WTC11 (cell line): ENCODE measurements at regions not wholly inside any gene's neighbourhood (a gene's known extent, or its start where the extent isn't known, plus 50 kb on each side); places are given as distances from the start of the nearest gene placed in this dataset.

ENCODE experiments used
- ATAC-seq: fragments of 200-7000 bp; cut with Tn5 transposase; 2 replicates; pipeline ENCODE4 v1.10.0; 2021; ENCODE audit warnings: mild to moderate bottlenecking, moderate library complexity
- CTCF ChIA-PET: fragments of 300-600 bp; sonication (Branson Sonifier 250); formaldehyde crosslinking; loops from one replicate; lab custom pipeline; 2021; ENCODE audit warnings: antibody characterized with exemption; lab: Charles Lee
- POLR2A ChIA-PET: fragments of 350-600 bp; sonication (Branson Sonifier 250); formaldehyde crosslinking; loops from one replicate; lab custom pipeline; 2021; ENCODE audit warnings: antibody characterized with exemption; lab: Charles Lee
- DNase-seq: peaks from one replicate; pipeline ENCODE4 v3.0.0; 2021; ENCODE audit warnings: low spot score
- H3K27ac Mint-ChIP-seq: 2 replicates; pipeline ENCODE4 v1.8.0; 2021; ENCODE audit warnings: mixed read lengths
- H3K27me3 Mint-ChIP-seq: 2 replicates; pipeline ENCODE4 v1.8.0; 2021; ENCODE audit warnings: low read depth, mild to moderate bottlenecking, moderate library complexity, mixed read lengths
- H3K36me3 Mint-ChIP-seq: 2 replicates; pipeline ENCODE4 v1.8.0; 2021; ENCODE audit warnings: mixed read lengths
- H3K4me1 Mint-ChIP-seq: 2 replicates; pipeline ENCODE4 v1.8.0; 2022; ENCODE audit warnings: mixed read lengths
- H3K4me3 Mint-ChIP-seq: 2 replicates; pipeline ENCODE4 v1.8.0; 2021; ENCODE audit warnings: mild to moderate bottlenecking, moderate library complexity, mixed read lengths
- H3K9me3 Mint-ChIP-seq: 2 replicates; pipeline ENCODE4 v1.8.0; 2021; ENCODE audit warnings: mixed read lengths
- ATF2 ChIP-seq: sonication (generic); formaldehyde crosslinking; IDR thresholded peaks from 2 replicates; pipeline ENCODE4 v1.8.1; 2022; ENCODE audit warnings: low read depth, missing genetic modification reagents, borderline replicate concordance
- CREM ChIP-seq: sonication (generic); formaldehyde crosslinking; IDR thresholded peaks from 2 replicates; pipeline ENCODE4 v1.8.1; 2022; ENCODE audit warnings: mild to moderate bottlenecking, missing genetic modification reagents, moderate library complexity
- ELF4 ChIP-seq: sonication (generic); formaldehyde crosslinking; IDR thresholded peaks from 2 replicates; pipeline ENCODE4 v1.8.1; 2022; ENCODE audit warnings: low read depth, mild to moderate bottlenecking, moderate library complexity, missing genetic modification reagents
- EMX1 ChIP-seq: fragments of 250-450 bp; sonication (Bioruptor Pico); IDR thresholded peaks from 2 replicates; pipeline ENCODE4 v1.8.0; 2021; ENCODE audit warnings: mild to moderate bottlenecking
- ERG ChIP-seq: fragments of 250-450 bp; sonication (Bioruptor Pico); IDR thresholded peaks from 2 replicates; pipeline ENCODE4 v1.8.0; 2021; ENCODE audit warnings: mild to moderate bottlenecking
- FOXK1 ChIP-seq: sonication (generic); formaldehyde crosslinking; IDR thresholded peaks from 2 replicates; pipeline ENCODE4 v1.8.0; 2022; ENCODE audit warnings: mild to moderate bottlenecking, moderate library complexity, missing genetic modification reagents
- FOXP1 ChIP-seq: sonication (generic); formaldehyde crosslinking; IDR thresholded peaks from 2 replicates; pipeline ENCODE4 v1.8.0; 2022; ENCODE audit warnings: missing genetic modification reagents, mild to moderate bottlenecking, moderate library complexity, borderline replicate concordance
- KAT7 ChIP-seq: sonication (generic); formaldehyde crosslinking; IDR thresholded peaks from 2 replicates; pipeline ENCODE4 v1.8.1; 2023; ENCODE audit warnings: missing genetic modification reagents, mild to moderate bottlenecking, borderline replicate concordance
- NFE2L1 ChIP-seq: sonication (generic); formaldehyde crosslinking; IDR thresholded peaks from 2 replicates; pipeline ENCODE4 v1.8.1; 2023; ENCODE audit warnings: missing genetic modification reagents
- SMAD4 ChIP-seq: sonication (generic); formaldehyde crosslinking; IDR thresholded peaks from 2 replicates; pipeline ENCODE4 v1.8.0; 2022; ENCODE audit warnings: mild to moderate bottlenecking, missing genetic modification reagents
- SOX15 ChIP-seq: fragments of 250-450 bp; sonication (Bioruptor Pico); IDR thresholded peaks from 2 replicates; pipeline ENCODE4 v1.9.0; 2021; ENCODE audit warnings: mild to moderate bottlenecking
- SP1 ChIP-seq: sonication (generic); formaldehyde crosslinking; conservative IDR thresholded peaks from 2 replicates; pipeline ENCODE4 v1.8.1; 2022; ENCODE audit warnings: missing genetic modification reagents
- TEAD1 ChIP-seq: sonication (generic); formaldehyde crosslinking; IDR thresholded peaks from 2 replicates; pipeline ENCODE4 v1.8.0; 2022; ENCODE audit warnings: mild to moderate bottlenecking, missing genetic modification reagents
- TEAD4 ChIP-seq: sonication (generic); formaldehyde crosslinking; IDR thresholded peaks from 2 replicates; pipeline ENCODE4 v1.8.0; 2022; ENCODE audit warnings: mild to moderate bottlenecking, missing genetic modification reagents
- ZBTB21 ChIP-seq: sonication (generic); formaldehyde crosslinking; IDR thresholded peaks from 2 replicates; pipeline ENCODE4 v1.8.1; 2023; ENCODE audit warnings: mild to moderate bottlenecking, missing genetic modification reagents, borderline replicate concordance
- ZBTB43 ChIP-seq: sonication (generic); formaldehyde crosslinking; IDR thresholded peaks from 2 replicates; pipeline ENCODE4 v1.8.1; 2023; ENCODE audit warnings: mild to moderate bottlenecking, missing genetic modification reagents
- ZNF138 ChIP-seq: sonication (generic); formaldehyde crosslinking; conservative IDR thresholded peaks from 2 replicates; pipeline ENCODE4 v1.8.1; 2022; ENCODE audit warnings: mild to moderate bottlenecking, moderate library complexity, missing genetic modification reagents
- ZNF232 ChIP-seq: sonication (generic); formaldehyde crosslinking; IDR thresholded peaks from 2 replicates; pipeline ENCODE4 v1.8.0; 2022; ENCODE audit warnings: mild to moderate bottlenecking, missing genetic modification reagents
- ZNF317 ChIP-seq: sonication (generic); formaldehyde crosslinking; IDR thresholded peaks from 2 replicates; pipeline ENCODE4 v1.8.1; 2023; ENCODE audit warnings: low read depth, mild to moderate bottlenecking, moderate library complexity, missing genetic modification reagents, borderline replicate concordance
- ZNF423 ChIP-seq: fragments of 250-450 bp; sonication (Bioruptor Pico); IDR thresholded peaks from 2 replicates; pipeline ENCODE4 v2.1.2; 2022; ENCODE audit warnings: mild to moderate bottlenecking, moderate library complexity
- TF ChIP-seq, protein P1 (sequence below): sonication (generic); formaldehyde crosslinking; IDR thresholded peaks from 2 replicates; pipeline ENCODE4 v1.8.0; 2023; ENCODE audit warnings: missing genetic modification reagents, mild to moderate bottlenecking, borderline replicate concordance
- TF ChIP-seq, protein P2 (sequence below): fragments of 250-450 bp; sonication (Bioruptor Pico); IDR thresholded peaks from 2 replicates; pipeline ENCODE4 v2.1.2; 2022; ENCODE audit warnings: mild to moderate bottlenecking, moderate library complexity
- TF ChIP-seq, protein P3 (sequence below): sonication (generic); formaldehyde crosslinking; IDR thresholded peaks from 2 replicates; pipeline ENCODE4 v1.8.1; 2023; ENCODE audit warnings: mild to moderate bottlenecking, missing genetic modification reagents, borderline replicate concordance

GRCh38 chr1:209484429-209484828, 99.1 kb upstream of the CAMK1G start:
- Mint-ChIP-seq H3K4me3 (no peak overlapping the region), H3K4me1 (peaks cover 4% of the 10 kb centered on the region; the same call in 1 of the 2 replicates), H3K27me3 (peaks cover 7% of the 10 kb centered on the region), H3K9me3 (peaks cover 9% of the 10 kb centered on the region), H3K27ac (no peak overlapping the region), H3K36me3 (no peaks in the 10 kb centered on the region; the same call in 1 of the 2 replicates)
- TF ChIP-seq ERG (CRISPR knock-in tag) (no peak), EMX1 (CRISPR knock-in tag) (no peak), NFE2L1 (no peak), ELF4 (CRISPR knock-in tag) (no peak), SOX15 (CRISPR knock-in tag) (no peak), SP1 (CRISPR knock-in tag) (no peak), KAT7 (no peak), TEAD1 (CRISPR knock-in tag) (no peak), ZNF232 (CRISPR knock-in tag) (no peak), ATF2 (no peak), TEAD4 (CRISPR knock-in tag) (no peak), ZNF317 (no peak), CREM (no peak)
- TF ChIP-seq, protein P1, sequence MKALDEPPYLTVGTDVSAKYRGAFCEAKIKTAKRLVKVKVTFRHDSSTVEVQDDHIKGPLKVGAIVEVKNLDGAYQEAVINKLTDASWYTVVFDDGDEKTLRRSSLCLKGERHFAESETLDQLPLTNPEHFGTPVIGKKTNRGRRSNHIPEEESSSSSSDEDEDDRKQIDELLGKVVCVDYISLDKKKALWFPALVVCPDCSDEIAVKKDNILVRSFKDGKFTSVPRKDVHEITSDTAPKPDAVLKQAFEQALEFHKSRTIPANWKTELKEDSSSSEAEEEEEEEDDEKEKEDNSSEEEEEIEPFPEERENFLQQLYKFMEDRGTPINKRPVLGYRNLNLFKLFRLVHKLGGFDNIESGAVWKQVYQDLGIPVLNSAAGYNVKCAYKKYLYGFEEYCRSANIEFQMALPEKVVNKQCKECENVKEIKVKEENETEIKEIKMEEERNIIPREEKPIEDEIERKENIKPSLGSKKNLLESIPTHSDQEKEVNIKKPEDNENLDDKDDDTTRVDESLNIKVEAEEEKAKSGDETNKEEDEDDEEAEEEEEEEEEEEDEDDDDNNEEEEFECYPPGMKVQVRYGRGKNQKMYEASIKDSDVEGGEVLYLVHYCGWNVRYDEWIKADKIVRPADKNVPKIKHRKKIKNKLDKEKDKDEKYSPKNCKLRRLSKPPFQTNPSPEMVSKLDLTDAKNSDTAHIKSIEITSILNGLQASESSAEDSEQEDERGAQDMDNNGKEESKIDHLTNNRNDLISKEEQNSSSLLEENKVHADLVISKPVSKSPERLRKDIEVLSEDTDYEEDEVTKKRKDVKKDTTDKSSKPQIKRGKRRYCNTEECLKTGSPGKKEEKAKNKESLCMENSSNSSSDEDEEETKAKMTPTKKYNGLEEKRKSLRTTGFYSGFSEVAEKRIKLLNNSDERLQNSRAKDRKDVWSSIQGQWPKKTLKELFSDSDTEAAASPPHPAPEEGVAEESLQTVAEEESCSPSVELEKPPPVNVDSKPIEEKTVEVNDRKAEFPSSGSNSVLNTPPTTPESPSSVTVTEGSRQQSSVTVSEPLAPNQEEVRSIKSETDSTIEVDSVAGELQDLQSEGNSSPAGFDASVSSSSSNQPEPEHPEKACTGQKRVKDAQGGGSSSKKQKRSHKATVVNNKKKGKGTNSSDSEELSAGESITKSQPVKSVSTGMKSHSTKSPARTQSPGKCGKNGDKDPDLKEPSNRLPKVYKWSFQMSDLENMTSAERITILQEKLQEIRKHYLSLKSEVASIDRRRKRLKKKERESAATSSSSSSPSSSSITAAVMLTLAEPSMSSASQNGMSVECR = no peak
- no peak for ATAC-seq
- ChIA-PET POLR2A (no interaction called here), CTCF (no interaction called here)
- no peak for DNase-seq

- DNase-seq (no peak), ATAC-seq (no peak)
- H3K4me1 Mint-ChIP-seq = peaks cover 11% of the 10 kb centered on the region
Observed at GRCh38 chr1:209485167-209485566, 98.3 kb upstream of the CAMK1G start.

More at GRCh38 chr1:209485167-209485566, 98.3 kb upstream of the CAMK1G start:
- POLR2A ChIA-PET = no interaction called here
- H3K9me3 Mint-ChIP-seq = peaks cover 9% of the 10 kb centered on the region
- H3K27me3 Mint-ChIP-seq = peaks cover 3% of the 10 kb centered on the region; the same call in 1 of the 2 replicates
- no peak overlapping the region for H3K27ac Mint-ChIP-seq
- no peak overlapping the region for H3K4me3 Mint-ChIP-seq
- no peaks in the 10 kb centered on the region; the same call in 1 of the 2 replicates for H3K36me3 Mint-ChIP-seq
- CTCF ChIA-PET = no interaction called here
- TF ChIP-seq SMAD4 (CRISPR knock-in tag) (no peak), FOXP1 (CRISPR knock-in tag) (no peak), FOXK1 (CRISPR knock-in tag) (no peak), ZNF423 (CRISPR knock-in tag) (no peak), ZBTB21 (CRISPR knock-in tag) (no peak), ELF4 (CRISPR knock-in tag) (no peak), ZNF138 (no peak), ZBTB43 (CRISPR knock-in tag) (no peak)
- TF ChIP-seq, protein P2, sequence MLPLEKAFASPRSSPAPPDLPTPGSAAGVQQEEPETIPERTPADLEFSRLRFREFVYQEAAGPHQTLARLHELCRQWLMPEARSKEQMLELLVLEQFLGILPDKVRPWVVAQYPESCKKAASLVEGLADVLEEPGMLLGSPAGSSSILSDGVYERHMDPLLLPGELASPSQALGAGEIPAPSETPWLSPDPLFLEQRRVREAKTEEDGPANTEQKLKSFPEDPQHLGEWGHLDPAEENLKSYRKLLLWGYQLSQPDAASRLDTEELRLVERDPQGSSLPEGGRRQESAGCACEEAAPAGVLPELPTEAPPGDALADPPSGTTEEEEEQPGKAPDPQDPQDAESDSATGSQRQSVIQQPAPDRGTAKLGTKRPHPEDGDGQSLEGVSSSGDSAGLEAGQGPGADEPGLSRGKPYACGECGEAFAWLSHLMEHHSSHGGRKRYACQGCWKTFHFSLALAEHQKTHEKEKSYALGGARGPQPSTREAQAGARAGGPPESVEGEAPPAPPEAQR (CRISPR knock-in tag) = no peak
- TF ChIP-seq, protein P3, sequence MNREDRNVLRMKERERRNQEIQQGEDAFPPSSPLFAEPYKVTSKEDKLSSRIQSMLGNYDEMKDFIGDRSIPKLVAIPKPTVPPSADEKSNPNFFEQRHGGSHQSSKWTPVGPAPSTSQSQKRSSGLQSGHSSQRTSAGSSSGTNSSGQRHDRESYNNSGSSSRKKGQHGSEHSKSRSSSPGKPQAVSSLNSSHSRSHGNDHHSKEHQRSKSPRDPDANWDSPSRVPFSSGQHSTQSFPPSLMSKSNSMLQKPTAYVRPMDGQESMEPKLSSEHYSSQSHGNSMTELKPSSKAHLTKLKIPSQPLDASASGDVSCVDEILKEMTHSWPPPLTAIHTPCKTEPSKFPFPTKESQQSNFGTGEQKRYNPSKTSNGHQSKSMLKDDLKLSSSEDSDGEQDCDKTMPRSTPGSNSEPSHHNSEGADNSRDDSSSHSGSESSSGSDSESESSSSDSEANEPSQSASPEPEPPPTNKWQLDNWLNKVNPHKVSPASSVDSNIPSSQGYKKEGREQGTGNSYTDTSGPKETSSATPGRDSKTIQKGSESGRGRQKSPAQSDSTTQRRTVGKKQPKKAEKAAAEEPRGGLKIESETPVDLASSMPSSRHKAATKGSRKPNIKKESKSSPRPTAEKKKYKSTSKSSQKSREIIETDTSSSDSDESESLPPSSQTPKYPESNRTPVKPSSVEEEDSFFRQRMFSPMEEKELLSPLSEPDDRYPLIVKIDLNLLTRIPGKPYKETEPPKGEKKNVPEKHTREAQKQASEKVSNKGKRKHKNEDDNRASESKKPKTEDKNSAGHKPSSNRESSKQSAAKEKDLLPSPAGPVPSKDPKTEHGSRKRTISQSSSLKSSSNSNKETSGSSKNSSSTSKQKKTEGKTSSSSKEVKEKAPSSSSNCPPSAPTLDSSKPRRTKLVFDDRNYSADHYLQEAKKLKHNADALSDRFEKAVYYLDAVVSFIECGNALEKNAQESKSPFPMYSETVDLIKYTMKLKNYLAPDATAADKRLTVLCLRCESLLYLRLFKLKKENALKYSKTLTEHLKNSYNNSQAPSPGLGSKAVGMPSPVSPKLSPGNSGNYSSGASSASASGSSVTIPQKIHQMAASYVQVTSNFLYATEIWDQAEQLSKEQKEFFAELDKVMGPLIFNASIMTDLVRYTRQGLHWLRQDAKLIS (CRISPR knock-in tag) = no peak
